ENCODE measurements at regions not wholly inside any gene's neighbourhood (a gene's known extent, or its start where the extent isn't known, plus 50 kb on each side); places are given as distances from the start of the nearest gene placed in this dataset.

DNA sequence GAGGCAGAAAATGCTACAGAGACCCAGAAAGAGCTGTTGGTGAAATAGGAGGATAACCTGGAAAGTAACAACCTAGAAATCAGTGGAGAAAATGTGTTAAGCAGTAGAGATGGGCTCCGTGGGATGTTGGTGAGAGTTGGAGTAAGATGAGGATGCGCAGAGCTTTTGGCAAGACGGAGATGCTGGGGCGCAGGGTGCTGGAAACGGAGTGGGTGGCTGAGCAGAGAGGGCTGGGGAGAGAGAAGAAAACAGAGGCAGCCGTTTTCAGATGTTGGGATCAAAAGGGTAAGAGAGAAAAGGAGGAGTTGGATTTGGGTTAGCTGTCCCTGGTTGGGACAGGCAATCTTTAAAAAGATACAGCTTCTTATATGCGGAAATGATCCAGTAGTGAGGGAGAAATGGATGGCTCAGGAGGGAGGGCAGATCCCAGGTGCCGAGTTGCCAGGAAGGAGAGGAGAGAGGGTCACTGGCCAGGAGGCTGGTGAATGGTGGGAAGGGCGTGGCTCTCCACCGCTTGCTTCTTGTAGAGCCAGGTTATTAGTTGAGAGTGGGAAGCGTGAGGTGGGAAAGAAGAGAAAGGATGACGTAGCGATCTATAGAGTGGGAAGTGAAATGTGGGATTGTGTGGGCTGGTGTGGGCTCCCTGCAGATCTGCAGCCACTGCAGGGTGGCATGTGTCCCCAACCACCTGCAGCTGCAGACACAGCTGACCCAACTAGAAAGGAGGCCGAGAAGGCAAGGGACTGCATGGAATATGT lies 182.2 kb upstream of the SVIL start:
- no peak overlapping the region for H3K9ac ChIP-seq (ENCODE audit: low read length in 3 of 3)
- TF ChIP-seq, protein P1, sequence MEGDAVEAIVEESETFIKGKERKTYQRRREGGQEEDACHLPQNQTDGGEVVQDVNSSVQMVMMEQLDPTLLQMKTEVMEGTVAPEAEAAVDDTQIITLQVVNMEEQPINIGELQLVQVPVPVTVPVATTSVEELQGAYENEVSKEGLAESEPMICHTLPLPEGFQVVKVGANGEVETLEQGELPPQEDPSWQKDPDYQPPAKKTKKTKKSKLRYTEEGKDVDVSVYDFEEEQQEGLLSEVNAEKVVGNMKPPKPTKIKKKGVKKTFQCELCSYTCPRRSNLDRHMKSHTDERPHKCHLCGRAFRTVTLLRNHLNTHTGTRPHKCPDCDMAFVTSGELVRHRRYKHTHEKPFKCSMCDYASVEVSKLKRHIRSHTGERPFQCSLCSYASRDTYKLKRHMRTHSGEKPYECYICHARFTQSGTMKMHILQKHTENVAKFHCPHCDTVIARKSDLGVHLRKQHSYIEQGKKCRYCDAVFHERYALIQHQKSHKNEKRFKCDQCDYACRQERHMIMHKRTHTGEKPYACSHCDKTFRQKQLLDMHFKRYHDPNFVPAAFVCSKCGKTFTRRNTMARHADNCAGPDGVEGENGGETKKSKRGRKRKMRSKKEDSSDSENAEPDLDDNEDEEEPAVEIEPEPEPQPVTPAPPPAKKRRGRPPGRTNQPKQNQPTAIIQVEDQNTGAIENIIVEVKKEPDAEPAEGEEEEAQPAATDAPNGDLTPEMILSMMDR (IDR thresholded peaks at IDR 0.05; ENCODE audit: borderline replicate concordance, extremely low read depth, insufficient read depth) = no peak
- intact Hi-C loops (cut with DNase I) = no loop called here
- H3K4me3 ChIP-seq (ENCODE audit: low read length in 3 of 3) = no peak overlapping the region
- no peak for FAIRE-seq
- H3K4me1 ChIP-seq (ENCODE audit: control insufficient read depth in 2 of 3, insufficient read depth in 2 of 3, low read depth in 1 of 3, low read length in 3 of 3) = peaks cover 0 to 6% (median 4%) of the 10 kb centered on the region in 3 donors
- DNase-seq = no peak
- H3K9me3 ChIP-seq (ENCODE audit: control insufficient read depth in 2 of 3, insufficient read depth in 1 of 3, low read length in 3 of 3) = no peaks in the 10 kb centered on the region
- H3K27me3 ChIP-seq (ENCODE audit: control insufficient read depth, insufficient read depth, low read length) = no peaks in the 10 kb centered on the region
- no peak overlapping the region for H3K27ac ChIP-seq (ENCODE audit: low read depth in 2 of 2, low read length in 2 of 2)
- H3K36me3 ChIP-seq (ENCODE audit: control insufficient read depth in 2 of 3, insufficient read depth in 3 of 3, low read length in 3 of 3) = no peaks in the 10 kb centered on the region

DNA sequence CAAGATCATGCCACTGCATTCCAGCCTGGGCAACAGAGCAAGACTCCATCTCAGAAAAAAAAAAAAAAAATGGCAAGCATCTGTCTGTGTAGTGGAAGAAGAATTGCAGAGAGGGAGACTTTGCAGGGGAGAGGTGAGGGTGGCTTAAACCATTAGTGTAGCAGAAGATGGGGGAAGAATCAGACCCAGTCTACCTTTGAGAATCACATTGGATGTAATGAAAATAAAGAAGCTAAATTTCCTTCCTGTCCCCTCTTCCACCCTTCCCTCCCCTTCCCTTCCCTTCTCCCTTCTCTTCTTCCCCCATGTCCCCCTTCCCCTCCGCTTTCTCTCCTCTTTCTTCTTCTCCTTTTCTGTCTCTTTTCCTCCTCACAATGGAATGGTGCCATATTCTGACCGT lies 180.8 kb upstream of the SVIL start:
- TF ChIP-seq, protein P1 (IDR thresholded peaks at IDR 0.05; ENCODE audit: borderline replicate concordance, extremely low read depth, insufficient read depth) = no peak
- Histone ChIP-seq H3K36me3 (ENCODE audit: control insufficient read depth in 2 of 3, insufficient read depth in 3 of 3, low read length in 3 of 3) (no peaks in the 10 kb centered on the region), H3K27ac (ENCODE audit: low read depth in 2 of 2, low read length in 2 of 2) (no peak overlapping the region), H3K9ac (ENCODE audit: low read length in 3 of 3) (no peak overlapping the region), H3K4me3 (ENCODE audit: low read length in 3 of 3) (no peak overlapping the region), H3K9me3 (ENCODE audit: control insufficient read depth in 2 of 3, insufficient read depth in 1 of 3, low read length in 3 of 3) (no peaks in the 10 kb centered on the region), H3K27me3 (ENCODE audit: control insufficient read depth, insufficient read depth, low read length) (no peaks in the 10 kb centered on the region), H3K4me1 (ENCODE audit: control insufficient read depth in 2 of 3, insufficient read depth in 2 of 3, low read depth in 1 of 3, low read length in 3 of 3) (peaks cover 0 to 9% (median 7%) of the 10 kb centered on the region in 3 donors)
- DNase-seq (no peak), FAIRE-seq (no peak)
- intact Hi-C loops (cut with DNase I) = no loop called here

DNA sequence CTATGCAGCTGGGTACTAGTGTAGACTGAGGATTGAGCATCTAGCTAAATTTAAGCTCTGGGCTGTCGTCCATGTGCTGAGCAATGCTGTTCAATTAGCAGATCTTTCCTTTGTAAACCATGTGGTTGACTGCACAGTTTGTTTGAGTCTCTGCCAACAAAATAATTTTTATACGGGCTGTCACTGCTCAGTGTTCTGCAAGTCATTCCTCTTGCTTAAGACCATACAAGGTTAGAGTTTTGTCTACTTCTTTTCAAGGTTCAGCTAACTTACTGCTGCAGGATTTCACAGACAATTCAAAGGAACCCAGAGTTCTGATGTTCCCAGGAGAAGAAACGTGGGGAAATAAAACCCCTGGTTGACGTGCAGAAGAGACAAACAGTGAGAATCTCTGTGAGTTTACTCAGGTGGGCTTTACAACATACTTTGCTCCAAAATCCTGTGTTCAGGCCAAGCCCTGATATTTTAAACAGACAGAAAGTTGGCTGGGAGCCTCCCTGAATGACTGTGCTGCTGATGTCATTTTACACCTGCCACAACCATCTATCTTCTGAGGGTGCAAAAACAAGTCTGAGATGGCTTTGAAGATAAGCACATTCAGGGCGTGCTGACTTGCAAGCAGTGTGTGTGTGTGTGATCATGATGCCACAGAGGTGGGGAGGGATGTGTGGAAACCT lies 177.1 kb upstream of the SVIL start:
- peak; percentile 90 for FAIRE-seq
- H3K9ac ChIP-seq (ENCODE audit: low read length in 3 of 3) = no peak overlapping the region
- no peak overlapping the region for H3K27ac ChIP-seq (ENCODE audit: low read depth in 2 of 2, low read length in 2 of 2)
- H3K4me3 ChIP-seq (ENCODE audit: low read length in 3 of 3) = no peak overlapping the region
- no peaks in the 10 kb centered on the region for H3K27me3 ChIP-seq (ENCODE audit: control insufficient read depth, insufficient read depth, low read length)
- TF ChIP-seq, protein P1 (IDR thresholded peaks at IDR 0.05; ENCODE audit: borderline replicate concordance, extremely low read depth, insufficient read depth) = no peak
- H3K9me3 ChIP-seq (ENCODE audit: control insufficient read depth in 2 of 3, insufficient read depth in 1 of 3, low read length in 3 of 3) = no peaks in the 10 kb centered on the region
- intact Hi-C loops (cut with DNase I) = no loop called here
- no peaks in the 10 kb centered on the region for H3K36me3 ChIP-seq (ENCODE audit: control insufficient read depth in 2 of 3, insufficient read depth in 3 of 3, low read length in 3 of 3)
- DNase-seq = peak in 2 of 5 donors; percentile 53 to 79
- peaks cover 0 to 9% (median 7%) of the 10 kb centered on the region in 3 donors for H3K4me1 ChIP-seq (ENCODE audit: control insufficient read depth in 2 of 3, insufficient read depth in 2 of 3, low read depth in 1 of 3, low read length in 3 of 3)

Measured in kidney (tissue), 13 donors.